Stimulated activated naive CD8-positive, alpha-beta T cell treated with anti-CD3 and anti-CD28 coated beads, Interleukin-15, Interleukin-2, amounts not matched to agents 100 ng/mL and 50 ng/mL, for 24 hours (primary cell): ENCODE measurements at regions not wholly inside any gene's neighbourhood (a gene's known extent, or its start where the extent isn't known, plus 50 kb on each side); places are given as distances from the start of the nearest gene placed in this dataset.

Experiments used
- H3K27ac Mint-ChIP-seq: one replicate; pipeline ENCODE4 v1.8.0; 2021; ENCODE audit warnings: mild to moderate bottlenecking, mixed read lengths
- H3K27me3 Mint-ChIP-seq: one replicate; pipeline ENCODE4 v1.8.0; 2021; ENCODE audit warnings: mixed read lengths
- H3K36me3 Mint-ChIP-seq: one replicate; pipeline ENCODE4 v1.8.0; 2021; ENCODE audit warnings: low read depth, mixed read lengths
- H3K4me1 Mint-ChIP-seq: one replicate; pipeline ENCODE4 v1.8.0; 2021; ENCODE audit warnings: low read depth, mixed read lengths
- H3K4me3 Mint-ChIP-seq: one replicate; pipeline ENCODE4 v1.8.0; 2021; ENCODE audit warnings: mild to moderate bottlenecking, mixed read lengths
- H3K9me3 Mint-ChIP-seq: one replicate; pipeline ENCODE4 v1.8.0; 2021; ENCODE audit warnings: mixed read lengths

DNA sequence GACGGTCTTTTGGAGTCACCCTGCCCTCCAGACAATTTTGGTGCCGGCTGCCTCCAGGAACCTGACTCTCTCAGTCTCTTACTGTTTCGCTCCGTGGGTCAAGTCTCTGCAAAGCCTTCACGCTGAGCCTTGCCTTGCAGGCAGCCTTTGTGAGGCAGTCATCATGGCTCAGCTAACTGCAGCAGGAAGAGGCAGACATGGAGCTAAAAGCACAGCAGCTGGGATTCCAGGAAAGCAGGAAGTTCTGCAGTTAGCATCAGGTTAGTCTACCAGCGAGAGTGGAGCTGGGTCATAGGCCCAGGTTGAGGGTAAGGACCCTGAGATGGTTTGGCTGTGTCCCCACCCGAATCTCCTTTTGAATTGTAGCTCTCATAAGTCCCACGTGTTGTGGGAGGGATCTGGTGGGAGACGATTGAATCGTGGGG, 305.4 kb downstream of the PCNX1 start:
- Mint-ChIP-seq H3K27ac (no peak overlapping the region), H3K4me1 (peaks cover 13% of the 10 kb centered on the region), H3K4me3 (no peak overlapping the region)

GRCh38 chr14:71214241-71214640, 307.0 kb downstream of the PCNX1 start:
- Mint-ChIP-seq H3K27ac (no peak overlapping the region), H3K27me3 (no peaks in the 10 kb centered on the region), H3K4me1 (peaks cover 28% of the 10 kb centered on the region), H3K9me3 (peaks cover 9% of the 10 kb centered on the region), H3K36me3 (peaks cover 7% of the 10 kb centered on the region), H3K4me3 (no peak overlapping the region)

More for the DNA sequence above, 305.4 kb downstream of the PCNX1 start:
- Mint-ChIP-seq H3K36me3 (peaks cover 3% of the 10 kb centered on the region), H3K9me3 (peaks cover 4% of the 10 kb centered on the region), H3K27me3 (no peaks in the 10 kb centered on the region)

GRCh38 chr14:71220462-71220861, 313.2 kb downstream of the PCNX1 start:
- H3K36me3 Mint-ChIP-seq = peaks cover 7% of the 10 kb centered on the region
- H3K4me3 Mint-ChIP-seq = no peak overlapping the region
- no peaks in the 10 kb centered on the region for H3K27me3 Mint-ChIP-seq
- peaks cover 39% of the 10 kb centered on the region for H3K4me1 Mint-ChIP-seq
- no peak overlapping the region for H3K27ac Mint-ChIP-seq
- H3K9me3 Mint-ChIP-seq = peaks cover 16% of the 10 kb centered on the region

DNA sequence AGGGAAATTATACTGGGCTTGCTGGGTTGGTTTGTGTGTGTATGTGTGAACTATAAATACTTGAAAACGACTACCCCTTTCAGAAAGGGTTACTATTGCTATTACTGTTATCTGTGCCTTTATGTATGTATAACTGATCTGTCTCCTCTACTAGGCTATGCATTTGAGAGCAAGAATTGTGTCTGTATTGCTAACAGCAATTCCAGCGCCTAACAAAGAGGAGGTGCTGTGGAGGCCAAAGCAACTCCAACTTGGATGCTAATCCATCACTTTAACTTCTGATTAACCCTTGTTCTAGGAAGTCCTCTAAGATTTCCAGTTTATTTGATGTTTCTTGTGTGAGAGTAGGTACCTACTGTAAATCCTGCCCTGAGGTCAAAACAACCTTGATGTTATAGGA, 313.9 kb downstream of the PCNX1 start:
- H3K36me3 Mint-ChIP-seq = peaks cover 7% of the 10 kb centered on the region
- H3K27me3 Mint-ChIP-seq = no peaks in the 10 kb centered on the region
- peaks cover 39% of the 10 kb centered on the region for H3K4me1 Mint-ChIP-seq
- H3K27ac Mint-ChIP-seq = no peak overlapping the region
- H3K4me3 Mint-ChIP-seq = no peak overlapping the region
- peaks cover 16% of the 10 kb centered on the region for H3K9me3 Mint-ChIP-seq

DNA sequence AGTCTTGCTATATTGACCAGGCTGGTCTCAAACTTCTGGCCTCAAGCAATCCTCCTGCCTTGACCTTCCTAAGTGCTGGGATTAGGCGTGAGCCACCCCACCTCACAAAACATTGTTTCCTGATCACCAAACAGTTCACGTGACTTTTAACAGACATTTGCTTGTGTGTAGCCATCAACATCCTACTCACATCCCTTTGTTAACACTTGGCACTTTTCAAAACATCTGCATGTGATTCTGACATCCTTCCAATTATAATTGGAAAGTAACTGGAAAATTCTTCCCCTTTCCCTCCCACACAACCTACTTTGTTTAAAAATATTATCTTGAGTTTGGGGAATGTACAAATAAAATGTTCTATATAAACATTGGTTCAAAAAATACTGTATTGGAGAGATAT, 317.9 kb downstream of the PCNX1 start:
- Mint-ChIP-seq H3K4me1 (peaks cover 16% of the 10 kb centered on the region), H3K4me3 (no peak overlapping the region), H3K9me3 (peaks cover 7% of the 10 kb centered on the region), H3K27me3 (no peaks in the 10 kb centered on the region), H3K36me3 (no peaks in the 10 kb centered on the region), H3K27ac (no peak overlapping the region)

DNA sequence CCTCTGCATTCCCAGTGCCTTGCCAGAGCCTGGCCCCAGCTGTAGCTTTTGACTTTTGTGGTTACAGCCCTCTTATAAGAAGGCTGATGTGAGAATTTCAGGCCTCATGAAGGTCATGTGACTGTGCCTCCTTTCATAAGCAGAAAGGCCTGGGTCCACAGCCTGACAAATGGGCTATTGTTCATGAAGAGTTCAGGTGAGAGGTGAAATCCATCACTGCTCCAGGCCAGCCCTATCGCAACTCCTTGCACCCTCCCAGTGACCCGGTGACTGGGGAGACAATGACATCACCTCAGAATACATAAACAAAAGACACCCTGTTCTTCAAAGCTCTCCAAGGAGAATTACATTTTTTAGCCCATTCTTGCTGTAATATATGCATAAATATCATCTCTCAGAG, 321.5 kb downstream of the PCNX1 start:
- peaks cover 7% of the 10 kb centered on the region for H3K4me1 Mint-ChIP-seq
- no peak overlapping the region for H3K27ac Mint-ChIP-seq
- no peak overlapping the region for H3K4me3 Mint-ChIP-seq
- no peaks in the 10 kb centered on the region for H3K36me3 Mint-ChIP-seq
- no peaks in the 10 kb centered on the region for H3K9me3 Mint-ChIP-seq
- no peaks in the 10 kb centered on the region for H3K27me3 Mint-ChIP-seq

DNA sequence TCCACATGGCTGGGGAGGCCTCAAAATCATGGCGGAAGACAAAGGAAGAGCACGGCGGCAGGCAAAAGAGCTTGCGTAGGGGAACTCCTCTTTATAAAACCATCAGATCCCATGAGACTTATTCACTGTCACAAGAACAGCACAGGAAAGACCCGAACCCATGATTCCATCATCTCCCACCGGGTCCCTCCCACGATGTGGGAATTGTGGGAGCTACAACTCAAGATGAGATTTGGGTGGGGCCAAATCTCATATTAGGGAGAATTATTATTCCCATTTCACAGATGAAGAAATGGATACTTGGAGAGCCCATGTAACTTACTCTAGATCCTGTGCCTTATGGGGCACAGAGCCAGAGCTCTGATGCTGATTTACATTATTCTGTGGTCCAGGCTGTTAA, 322.6 kb downstream of the PCNX1 start:
- H3K9me3 Mint-ChIP-seq = no peaks in the 10 kb centered on the region
- no peak overlapping the region for H3K4me3 Mint-ChIP-seq
- no peaks in the 10 kb centered on the region for H3K36me3 Mint-ChIP-seq
- peak overlapping the region; percentile 30 for H3K27ac Mint-ChIP-seq
- H3K4me1 Mint-ChIP-seq = peaks cover 7% of the 10 kb centered on the region
- no peaks in the 10 kb centered on the region for H3K27me3 Mint-ChIP-seq

- Mint-ChIP-seq H3K4me1 (peaks cover 7% of the 10 kb centered on the region), H3K27me3 (no peaks in the 10 kb centered on the region), H3K36me3 (no peaks in the 10 kb centered on the region), H3K4me3 (no peak overlapping the region), H3K9me3 (no peaks in the 10 kb centered on the region), H3K27ac (no peak overlapping the region)
Measured at GRCh38 chr14:71230897-71231296, 323.6 kb downstream of the PCNX1 start.

DNA sequence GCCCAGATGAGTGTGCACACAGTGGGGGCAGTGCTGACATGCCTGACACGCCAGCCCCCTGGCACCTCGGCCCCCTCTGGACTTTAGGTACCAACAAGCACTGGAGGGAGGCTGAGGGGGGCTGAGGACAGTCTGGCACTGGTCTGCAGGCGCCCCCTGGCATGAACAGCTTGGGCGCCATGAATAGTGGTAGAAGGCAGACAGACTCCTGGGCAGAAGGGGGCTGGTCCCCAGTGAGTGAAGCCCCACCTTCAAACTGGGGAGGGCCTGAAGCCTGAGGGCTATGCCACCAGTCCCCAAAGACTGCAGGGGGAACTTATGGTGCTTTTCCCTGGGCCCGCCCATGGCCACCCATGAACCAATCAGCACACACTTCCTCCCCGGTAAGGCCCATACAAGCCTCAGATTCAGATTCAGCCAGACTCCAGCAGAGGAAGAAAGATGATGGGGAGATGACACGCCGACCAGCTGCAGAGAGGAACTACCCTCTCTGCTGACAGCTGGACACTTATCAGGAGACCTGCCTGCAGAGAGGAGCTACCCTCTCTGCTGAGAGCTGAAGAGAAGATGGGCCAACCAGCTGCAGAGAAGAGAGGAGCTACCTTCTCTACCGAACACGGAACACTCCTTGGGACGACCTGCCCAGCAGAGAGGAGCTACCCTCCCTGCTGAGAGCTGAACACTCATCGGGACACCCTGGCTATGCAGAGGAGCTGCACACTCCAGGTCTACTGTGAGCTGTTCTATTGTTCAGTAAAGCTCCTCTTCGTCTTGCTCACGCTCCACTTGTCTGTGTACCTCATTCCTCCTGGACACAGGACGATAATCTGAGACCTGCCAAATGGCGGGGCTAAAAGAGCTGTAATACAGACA, 324.5 kb downstream of the PCNX1 start:
- Mint-ChIP-seq H3K27me3 (no peaks in the 10 kb centered on the region), H3K36me3 (no peaks in the 10 kb centered on the region), H3K4me1 (peaks cover 7% of the 10 kb centered on the region), H3K27ac (peak overlapping the region; percentile 16), H3K4me3 (no peak overlapping the region), H3K9me3 (no peaks in the 10 kb centered on the region)

- Mint-ChIP-seq H3K4me1 (peaks cover 7% of the 10 kb centered on the region), H3K27me3 (no peaks in the 10 kb centered on the region), H3K27ac (no peak overlapping the region), H3K9me3 (no peaks in the 10 kb centered on the region), H3K36me3 (no peaks in the 10 kb centered on the region), H3K4me3 (no peak overlapping the region)
Measured at GRCh38 chr14:71232506-71232905, 325.2 kb downstream of the PCNX1 start.

- no peaks in the 10 kb centered on the region for H3K9me3 Mint-ChIP-seq
- H3K27me3 Mint-ChIP-seq = no peaks in the 10 kb centered on the region
- no peak overlapping the region for H3K4me3 Mint-ChIP-seq
- no peak overlapping the region for H3K27ac Mint-ChIP-seq
- peaks cover 11% of the 10 kb centered on the region for H3K4me1 Mint-ChIP-seq
- no peaks in the 10 kb centered on the region for H3K36me3 Mint-ChIP-seq
Measured at GRCh38 chr14:71235875-71236274, 328.6 kb downstream of the PCNX1 start.

DNA sequence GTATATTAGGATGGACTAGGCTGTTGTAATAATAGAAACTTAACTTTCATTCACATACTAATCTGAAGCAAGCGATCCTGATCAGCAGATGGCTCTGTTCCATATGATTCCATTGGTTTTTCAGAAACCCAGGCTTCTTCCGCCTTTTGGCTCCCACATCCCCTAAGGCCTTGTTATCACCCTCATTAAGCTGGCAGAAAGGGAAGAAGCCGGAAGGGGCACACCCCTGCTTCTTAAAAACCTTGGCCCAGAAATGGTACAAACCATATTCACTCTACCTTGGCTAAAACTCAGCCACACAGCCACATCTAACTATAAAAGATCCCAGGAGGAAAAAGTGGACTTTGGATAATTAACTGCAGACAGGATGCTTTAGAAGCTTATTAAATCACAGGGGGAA, 329.2 kb downstream of the PCNX1 start:
- Mint-ChIP-seq H3K27ac (no peak overlapping the region), H3K4me1 (peaks cover 15% of the 10 kb centered on the region), H3K36me3 (no peaks in the 10 kb centered on the region), H3K4me3 (no peak overlapping the region), H3K27me3 (no peaks in the 10 kb centered on the region), H3K9me3 (no peaks in the 10 kb centered on the region)

DNA sequence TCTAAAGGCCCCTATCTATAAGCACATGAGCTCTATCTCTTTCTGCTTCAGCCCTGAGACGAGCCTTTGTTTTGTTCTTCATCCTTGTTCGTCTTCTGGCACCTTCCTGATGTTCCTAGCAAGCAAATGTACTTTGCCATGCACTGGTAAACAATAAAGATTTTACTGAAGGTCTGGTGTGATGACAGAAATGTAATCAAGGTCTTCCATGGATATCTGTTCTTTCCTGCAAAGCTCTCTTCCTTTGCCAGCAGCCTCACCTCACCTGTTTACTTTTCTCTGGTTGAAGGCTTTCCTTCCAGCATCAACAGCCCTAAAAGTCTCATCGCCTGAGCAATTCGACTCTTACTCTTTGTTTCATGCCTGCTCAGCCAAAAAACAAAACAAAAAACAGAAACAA, 330.3 kb downstream of the PCNX1 start:
- H3K9me3 Mint-ChIP-seq = no peaks in the 10 kb centered on the region
- H3K27ac Mint-ChIP-seq = no peak overlapping the region
- peaks cover 26% of the 10 kb centered on the region for H3K4me1 Mint-ChIP-seq
- no peaks in the 10 kb centered on the region for H3K27me3 Mint-ChIP-seq
- H3K4me3 Mint-ChIP-seq = no peak overlapping the region
- no peaks in the 10 kb centered on the region for H3K36me3 Mint-ChIP-seq

DNA sequence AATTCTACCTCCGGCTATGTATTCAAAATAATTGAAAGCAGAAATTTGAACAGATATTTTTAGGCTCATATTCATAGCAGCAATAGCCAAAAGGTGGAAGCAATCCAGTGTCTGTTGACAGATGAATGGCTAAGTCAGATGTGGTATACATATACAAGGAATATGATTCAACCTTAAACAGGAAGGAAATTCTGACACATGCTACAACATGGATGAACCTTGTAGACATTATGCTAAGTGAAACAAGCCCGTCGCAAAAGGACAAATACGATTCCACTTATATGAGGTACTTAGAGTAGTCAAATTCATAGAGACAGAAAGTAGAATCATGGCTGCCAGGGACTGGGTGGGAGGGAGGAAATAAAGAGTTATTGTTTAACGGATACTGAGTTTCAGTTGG, 331.6 kb downstream of the PCNX1 start:
- Mint-ChIP-seq H3K36me3 (no peaks in the 10 kb centered on the region), H3K27ac (no peak overlapping the region), H3K4me3 (no peak overlapping the region), H3K4me1 (peaks cover 28% of the 10 kb centered on the region), H3K9me3 (no peaks in the 10 kb centered on the region), H3K27me3 (no peaks in the 10 kb centered on the region)

DNA sequence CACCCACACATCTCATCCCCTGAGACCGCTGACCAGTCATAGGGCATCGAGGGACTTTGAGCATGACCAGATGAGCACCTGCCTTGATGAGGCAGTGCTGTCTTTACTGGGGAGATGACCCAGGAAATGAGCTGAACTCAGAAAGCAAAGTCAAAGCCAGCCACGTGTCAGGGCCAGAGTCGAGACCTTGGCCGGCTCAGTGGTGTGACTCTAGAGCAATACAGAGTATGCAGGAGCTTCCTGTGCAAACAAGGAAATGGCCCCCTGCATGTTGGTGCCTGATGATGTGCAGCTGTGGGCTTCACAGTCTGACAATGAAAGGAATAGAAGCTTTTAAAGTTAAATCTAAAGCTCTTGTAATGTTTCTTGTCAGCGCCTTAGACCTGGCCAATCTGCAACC, 332.9 kb downstream of the PCNX1 start:
- H3K27ac Mint-ChIP-seq = no peak overlapping the region

More for the DNA sequence above, 332.9 kb downstream of the PCNX1 start:
- Mint-ChIP-seq H3K4me3 (no peak overlapping the region), H3K27me3 (no peaks in the 10 kb centered on the region), H3K36me3 (no peaks in the 10 kb centered on the region), H3K9me3 (no peaks in the 10 kb centered on the region), H3K4me1 (peaks cover 28% of the 10 kb centered on the region)
